NT2/D1 (cell line): ENCODE measurements at regions not wholly inside any gene's neighbourhood (a gene's known extent, or its start where the extent isn't known, plus 50 kb on each side); places are given as distances from the start of the nearest gene placed in this dataset.

Experiments
- SUZ12 ChIP-seq: IDR thresholded peaks from 2 replicates; pipeline ENCODE4 v1.6.1; 2011; ENCODE audit not compliant: insufficient read length, insufficient read depth; ENCODE audit errors: extremely low read depth
- YY1 ChIP-seq: IDR thresholded peaks from 2 replicates; pipeline ENCODE4 v1.6.1; 2011; ENCODE audit not compliant: insufficient read length, insufficient read depth
- ZNF274 ChIP-seq: IDR thresholded peaks from 2 replicates; pipeline ENCODE4 v1.6.1; 2011; ENCODE audit warnings: mild to moderate bottlenecking, low read depth, low read length

GRCh38 chr11:97685695-97686094 lies 1295.9 kb downstream of the JRKL start:
- TF ChIP-seq ZNF274 (no peak), SUZ12 (no peak), YY1 (no peak)
